Uterus (tissue), 3 donors: ENCODE measurements at regions not wholly inside any gene's neighbourhood (a gene's known extent, or its start where the extent isn't known, plus 50 kb on each side); places are given as distances from the start of the nearest gene placed in this dataset.

ENCODE experiments used
- DNase-seq, 2 donors: peaks; one replicate each; pipeline ENCODE4 v3.0.0-alpha.2; 2019 to 2020
- H3K27ac ChIP-seq, 2 donors: fragments of 200-600 bp; sonication (generic); 1 replicate in 1 of 2; 2 replicates in 1 of 2; pipeline ENCODE4 v1.5.1; 2016 to 2018
- H3K27me3 ChIP-seq, 2 donors: fragments of 200-600 bp; sonication (generic); one replicate each; pipeline ENCODE4 v1.5.1; 2018 to 2019; ENCODE audit warnings: control low read depth in 1 of 2
- H3K36me3 ChIP-seq, 2 donors: fragments of 200-600 bp; sonication (generic); one replicate each; pipeline ENCODE4 v1.5.1; 2019; ENCODE audit warnings: control low read depth in 1 of 2
- H3K4me1 ChIP-seq, 2 donors: fragments of 200-600 bp; sonication (generic); one replicate each; pipeline ENCODE4 v1.5.1; 2018 to 2019; ENCODE audit warnings: control low read depth in 1 of 2
- H3K4me3 ChIP-seq, 2 donors: fragments of 200-600 bp; sonication (generic); 1 replicate in 1 of 2; 2 replicates in 1 of 2; pipeline ENCODE4 v1.5.1; 2018 to 2019; ENCODE audit warnings: mild to moderate bottlenecking in 1 of 2
- H3K9me3 ChIP-seq, 2 donors: fragments of 200-600 bp; sonication (generic); one replicate each; pipeline ENCODE4 v1.5.1; 2019; ENCODE audit warnings: control low read depth in 1 of 2
- CTCF ChIP-seq, 4 experiments: fragments of 200-600 bp in 2 of 4; fragments of 450-650 bp in 2 of 4; sonication (generic) in 2 of 4; IDR thresholded peaks; one replicate each; pipeline ENCODE4 v1.5.1; 2016 to 2019; ENCODE audit warnings: antibody characterized with exemption in 4 of 4, mild to moderate bottlenecking in 2 of 4, moderate library complexity in 1 of 4
- POLR2A ChIP-seq, 2 donors: fragments of 450-650 bp; IDR thresholded peaks; one replicate each; pipeline ENCODE4 v1.6.1; 2016; ENCODE audit warnings: antibody characterized with exemption in 2 of 2, mild to moderate bottlenecking in 1 of 2, moderate library complexity in 1 of 2
- intact Hi-C: fragments of 100-400 bp; cut with DNase I; formaldehyde crosslinking; loops from one replicate; pipeline ENCODE4 v1.15.1; 2023; ENCODE audit warnings: low total_unique reads
- donor health status: DM: yes; HTN: yes; CAD: no.

- DNase-seq: no peak
- no peaks in the 10 kb centered on the region for H3K9me3 ChIP-seq
- H3K27ac ChIP-seq: no peak overlapping the region
- TF ChIP-seq POLR2A (IDR thresholded peaks at IDR 0.05): no peak
- TF ChIP-seq CTCF (IDR thresholded peaks at IDR 0.05): no peak
- no peaks in the 10 kb centered on the region for H3K36me3 ChIP-seq
- no peaks in the 10 kb centered on the region for H3K27me3 ChIP-seq
- no peak overlapping the region for H3K4me3 ChIP-seq
- intact Hi-C loops: no loop called here
- no peaks in the 10 kb centered on the region for H3K4me1 ChIP-seq
Measured at GRCh38 chr6:164898412-164898811, 411.0 kb downstream of the C6orf118 start.

- Histone ChIP-seq H3K27ac (no peak overlapping the region), H3K9me3 (no peaks in the 10 kb centered on the region), H3K36me3 (no peaks in the 10 kb centered on the region), H3K4me3 (no peak overlapping the region), H3K4me1 (no peaks in the 10 kb centered on the region), H3K27me3 (no peaks in the 10 kb centered on the region)
- DNase-seq: no peak
- TF ChIP-seq CTCF (IDR thresholded peaks at IDR 0.05) (no peak), POLR2A (IDR thresholded peaks at IDR 0.05) (no peak)
- intact Hi-C loops: no loop called here
Measured at GRCh38 chr6:164897523-164898235, 411.7 kb downstream of the C6orf118 start.

- Histone ChIP-seq H3K9me3 (no peaks in the 10 kb centered on the region), H3K36me3 (no peaks in the 10 kb centered on the region), H3K4me3 (no peak overlapping the region), H3K27me3 (no peaks in the 10 kb centered on the region), H3K27ac (no peak overlapping the region), H3K4me1 (no peaks in the 10 kb centered on the region)
- intact Hi-C loops: no loop called here
- no peak for TF ChIP-seq POLR2A (IDR thresholded peaks at IDR 0.05)
- TF ChIP-seq CTCF (IDR thresholded peaks at IDR 0.05): no peak
- DNase-seq: no peak
Measured at GRCh38 chr6:164889980-164890379, 419.4 kb downstream of the C6orf118 start.

GRCh38 chr6:164887660-164888059 lies 421.7 kb downstream of the C6orf118 start:
- Histone ChIP-seq H3K27me3 (no peaks in the 10 kb centered on the region), H3K4me3 (no peak overlapping the region), H3K4me1 (no peaks in the 10 kb centered on the region), H3K9me3 (no peaks in the 10 kb centered on the region), H3K36me3 (no peaks in the 10 kb centered on the region), H3K27ac (no peak overlapping the region)
- no peak for DNase-seq
- intact Hi-C loops: no loop called here
- TF ChIP-seq CTCF (IDR thresholded peaks at IDR 0.05): no peak
- no peak for TF ChIP-seq POLR2A (IDR thresholded peaks at IDR 0.05)

- no peak overlapping the region for H3K4me3 ChIP-seq
- no peaks in the 10 kb centered on the region for H3K27me3 ChIP-seq
- H3K36me3 ChIP-seq: no peaks in the 10 kb centered on the region
- TF ChIP-seq CTCF (IDR thresholded peaks at IDR 0.05) (no peak), POLR2A (IDR thresholded peaks at IDR 0.05) (no peak)
- intact Hi-C loops: no loop called here
- no peaks in the 10 kb centered on the region for H3K9me3 ChIP-seq
- DNase-seq: no peak
- no peaks in the 10 kb centered on the region for H3K4me1 ChIP-seq
- H3K27ac ChIP-seq: no peak overlapping the region
Measured at GRCh38 chr6:164882236-164882635, 427.2 kb downstream of the C6orf118 start.
